K562 (cell line): ENCODE measurements at regions not wholly inside any gene's neighbourhood (a gene's known extent, or its start where the extent isn't known, plus 50 kb on each side); places are given as distances from the start of the nearest gene placed in this dataset.
A peak's percentile ranks its signal among the peaks of the same experiment; 100 is the strongest.

Source experiments
- ATAC-seq: fragments of 200-7000 bp; cut with Tn5 transposase; 3 replicates; pipeline ENCODE4 v1.9.1; 2020; ENCODE audit warnings: moderate library complexity
- BruUV-seq: library from RNA; stranded (reverse); fragments of 400-500 nt; replicated peaks from 2 replicates; lab custom pipeline; 2021; lab: Mats Ljungman, UMichigan
- CTCF ChIA-PET: fragments of 300-600 bp; formaldehyde crosslinking; extraction: SDS; loops from one replicate; lab custom pipeline; 2021; ENCODE audit warnings: low intra/inter-chr PET ratio; lab: Yijun Ruan, JAX
- POLR2A ChIA-PET: fragments of 300-600, 350-650 bp; sonication (Branson Sonifier 250); formaldehyde crosslinking; extraction: SDS; loops from one replicate; lab custom pipeline; 2021; ENCODE audit warnings: antibody characterized with exemption, inconsistent platforms; lab: Yijun Ruan, JAX
- DNase-seq, 4 experiments: peaks; one replicate each; pipeline versions ENCODE4 v3.0.0 to v3.0.0-alpha.2; 2011 to 2018; ENCODE audit warnings: low spot score in 3 of 4, mixed read lengths in 3 of 4; ENCODE audit errors: extremely low read depth in 1 of 4
- FAIRE-seq: peaks from 2 replicates; lab custom pipeline; 2011; peaks lifted over from hg19 to GRCh38; lab: Jason Lieb, UNC
- H2AFZ ChIP-seq: 2 replicates; pipeline ENCODE4 v1.6.0; 2011; ENCODE audit warnings: low read depth, low read length, control low read depth, inconsistent platforms
- H3K27ac ChIP-seq: fragments of 200-600 bp; 3 replicates; pipeline ENCODE4 v1.8.0; 2011; ENCODE audit warnings: low read depth, mild to moderate bottlenecking, control low read depth, inconsistent platforms, low read length, moderate library complexity, mixed read lengths; ENCODE audit errors: extremely low read depth
- H3K27me3 ChIP-seq, 2 experiments: fragments of 300-600 bp in 1 of 2; 2 replicates in 1 of 2; 3 replicates in 1 of 2; pipeline versions ENCODE4 v1.6.0 to v1.8.0; 2011; ENCODE audit warnings: inconsistent platforms in 2 of 2, low read length in 2 of 2, mild to moderate bottlenecking in 1 of 2, mixed read lengths in 1 of 2, moderate library complexity in 1 of 2; ENCODE audit not compliant: control insufficient read depth in 2 of 2, insufficient read depth in 2 of 2
- H3K36me3 ChIP-seq: fragments of 300-600 bp; 3 replicates; pipeline ENCODE4 v1.8.0; 2011; ENCODE audit warnings: mild to moderate bottlenecking, low read length, inconsistent platforms; ENCODE audit not compliant: control insufficient read depth, insufficient read depth
- H3K4me1 ChIP-seq, 2 experiments: fragments of 200-600 bp in 1 of 2; replicated peaks in 1 of 2; 2 replicates in 1 of 2; 3 replicates in 1 of 2; pipeline versions ENCODE4 v1.5.1 to v1.8.0; 2011; ENCODE audit warnings: inconsistent platforms in 2 of 2, low read length in 2 of 2, mild to moderate bottlenecking in 1 of 2, mixed read lengths in 1 of 2, moderate library complexity in 1 of 2; ENCODE audit not compliant: control insufficient read depth in 2 of 2, insufficient read depth in 2 of 2
- H3K4me2 ChIP-seq: 2 replicates; pipeline ENCODE4 v1.6.1; 2011; ENCODE audit warnings: low read length, control low read depth, inconsistent platforms, mixed read lengths; ENCODE audit not compliant: insufficient read depth
- H3K4me3 ChIP-seq: fragments of 200-600 bp; sonication (generic), shearing (Covaris generic); 2 replicates; pipeline ENCODE4 v1.5.1; 2016; ENCODE audit warnings: control low read depth, inconsistent platforms
- H3K79me2 ChIP-seq: fragments of 200-600 bp; 3 replicates; pipeline ENCODE4 v1.8.0; 2011; ENCODE audit warnings: low read length, inconsistent platforms; ENCODE audit not compliant: control insufficient read depth, insufficient read depth
- H3K9ac ChIP-seq, 2 experiments: 2 replicates each; pipeline versions ENCODE4 v1.6.0 to v1.6.1; 2011; ENCODE audit warnings: low read depth in 2 of 2, low read length in 2 of 2, control low read depth in 1 of 2, inconsistent platforms in 1 of 2, mild to moderate bottlenecking in 1 of 2, mixed read lengths in 1 of 2; ENCODE audit not compliant: insufficient read depth in 1 of 2
- H3K9me1 ChIP-seq: one replicate; pipeline ENCODE4 v1.6.0; 2011; ENCODE audit warnings: inconsistent platforms, mild to moderate bottlenecking, low read length, moderate library complexity; ENCODE audit not compliant: control insufficient read depth, insufficient read depth
- H3K9me3 ChIP-seq: replicated peaks from 2 replicates; pipeline ENCODE4 v1.5.1; 2011; ENCODE audit warnings: low read depth, low read length, inconsistent platforms; ENCODE audit not compliant: control insufficient read depth, insufficient read depth
- H4K20me1 ChIP-seq: replicated peaks from 2 replicates; pipeline ENCODE4 v1.6.1; 2011; ENCODE audit warnings: low read length, inconsistent platforms, mixed read lengths; ENCODE audit not compliant: control insufficient read depth, insufficient read depth
- GTF2E2 ChIP-seq: fragments of 200-800 bp; sonication (Bioruptor generic); IDR thresholded peaks from 2 replicates; pipeline ENCODE4 v1.6.1; 2016; ENCODE audit warnings: missing genetic modification characterization, missing compliant biosample characterization
- TCF7 ChIP-seq: sonication (generic); IDR thresholded peaks from 2 replicates; pipeline ENCODE4 v1.6.1; 2016; ENCODE audit warnings: antibody characterized with exemption, borderline replicate concordance
- WGBS: fragments of 100-300 bp; shearing (Covaris generic); methylation state at CpG from one replicate; pipeline ENCODE4 v1.1.6; 2016; ENCODE audit warnings: low coverage, mixed read lengths; ENCODE audit not compliant: insufficient coverage; ENCODE audit errors: missing lambda C conversion rate; 5-methylcytosine and 5-hydroxymethylcytosine counted together
- in situ Hi-C: fragments of 300-500 bp; cut with MboI; formaldehyde crosslinking; loops from 4 replicates; pipeline ENCODE4 v1.15.0; 2018; ENCODE audit warnings: inconsistent platforms, mixed read lengths
- intact Hi-C: fragments of 100-400 bp; cut with micrococcal nuclease; formaldehyde crosslinking; loops from 2 replicates; pipeline ENCODE4 v1.14.2; 2022
- TF ChIP-seq, protein P1 (sequence below): sonication (generic); formaldehyde crosslinking; IDR thresholded peaks from 2 replicates; pipeline ENCODE4 v1.8.1; 2023; ENCODE audit warnings: mild to moderate bottlenecking, missing genetic modification reagents

GRCh38 chr12:46659032-46659650 lies 166.7 kb downstream of the SLC38A4 start:
- intact Hi-C loops (no loop called here), in situ Hi-C loops (no loop called here)
- Histone ChIP-seq H3K4me3 (no peak overlapping the region), H3K9ac (no peak overlapping the region), H3K27me3 (no peaks in the 10 kb centered on the region), H3K27ac (no peak overlapping the region), H3K4me1 (peaks cover 0 to 13% of the 10 kb centered on the region in 2 experiments; a peak in 3 of 5 replicates), H3K9me1 (no peaks in the 10 kb centered on the region), H3K79me2 (no peaks in the 10 kb centered on the region), H4K20me1 (no peaks in the 10 kb centered on the region), H3K9me3 (no peaks in the 10 kb centered on the region), H3K4me2 (no peak overlapping the region), H2AFZ (no peak overlapping the region; the same call in 1 of the 2 replicates), H3K36me3 (no peaks in the 10 kb centered on the region)
- no TSS peak for BruUV-seq
- FAIRE-seq (no peak), ATAC-seq (no peak), DNase-seq (no peak)
- 63% methylated on average over 10 of the region's 10 CpGs for WGBS
- ChIA-PET CTCF (no interaction called here), POLR2A (interaction anchor here (1.2 kb wide), 1 partner anchor 287 kb away, joined by 3 read pairs; no protein-coding TSS in a partner anchor)
- TF ChIP-seq, protein P1, sequence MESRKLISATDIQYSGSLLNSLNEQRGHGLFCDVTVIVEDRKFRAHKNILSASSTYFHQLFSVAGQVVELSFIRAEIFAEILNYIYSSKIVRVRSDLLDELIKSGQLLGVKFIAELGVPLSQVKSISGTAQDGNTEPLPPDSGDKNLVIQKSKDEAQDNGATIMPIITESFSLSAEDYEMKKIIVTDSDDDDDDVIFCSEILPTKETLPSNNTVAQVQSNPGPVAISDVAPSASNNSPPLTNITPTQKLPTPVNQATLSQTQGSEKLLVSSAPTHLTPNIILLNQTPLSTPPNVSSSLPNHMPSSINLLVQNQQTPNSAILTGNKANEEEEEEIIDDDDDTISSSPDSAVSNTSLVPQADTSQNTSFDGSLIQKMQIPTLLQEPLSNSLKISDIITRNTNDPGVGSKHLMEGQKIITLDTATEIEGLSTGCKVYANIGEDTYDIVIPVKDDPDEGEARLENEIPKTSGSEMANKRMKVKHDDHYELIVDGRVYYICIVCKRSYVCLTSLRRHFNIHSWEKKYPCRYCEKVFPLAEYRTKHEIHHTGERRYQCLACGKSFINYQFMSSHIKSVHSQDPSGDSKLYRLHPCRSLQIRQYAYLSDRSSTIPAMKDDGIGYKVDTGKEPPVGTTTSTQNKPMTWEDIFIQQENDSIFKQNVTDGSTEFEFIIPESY (CRISPR knock-in tag), result no peak
- TF ChIP-seq TCF7 (no peak), GTF2E2 (tag) (0 out of 2 replicates have a peak, but pooled peaks have one; percentile 26)
